GM21619 (cell line): ENCODE measurements at regions not wholly inside any gene's neighbourhood (a gene's known extent, or its start where the extent isn't known, plus 50 kb on each side); places are given as distances from the start of the nearest gene placed in this dataset.
"Not testable (repeated sequence)": the region's sequence is repeated elsewhere in the genome, so short reads cannot be mapped to it uniquely, and the experiment has no call there.

Experiments
- ATAC-seq: cut with Tn5 transposase; IDR thresholded peaks from one replicate; pipeline ENCODE4 v1.9.1; 2021; ENCODE audit not compliant: unreplicated experiment

DNA sequence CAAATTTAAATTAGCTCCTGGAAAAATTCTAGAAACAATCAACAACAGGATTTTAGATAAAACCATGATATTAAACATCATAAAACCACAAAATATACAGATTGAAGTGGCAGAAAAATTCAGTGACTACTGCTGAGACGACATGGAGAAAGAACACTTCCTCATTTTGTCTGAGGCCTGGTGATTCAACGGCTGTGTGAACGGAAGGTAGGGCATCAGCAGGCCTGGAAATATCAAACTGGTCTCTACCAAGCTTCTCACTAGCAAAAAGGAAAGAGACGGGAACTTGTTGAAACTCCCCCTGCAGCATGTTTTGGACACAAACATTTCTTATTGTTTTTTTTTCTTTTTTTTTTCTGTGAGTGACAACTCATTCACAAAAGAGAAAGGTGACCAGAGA, 58.0 kb upstream of the AHI1 start:
- ATAC-seq, result peak; percentile 76

DNA sequence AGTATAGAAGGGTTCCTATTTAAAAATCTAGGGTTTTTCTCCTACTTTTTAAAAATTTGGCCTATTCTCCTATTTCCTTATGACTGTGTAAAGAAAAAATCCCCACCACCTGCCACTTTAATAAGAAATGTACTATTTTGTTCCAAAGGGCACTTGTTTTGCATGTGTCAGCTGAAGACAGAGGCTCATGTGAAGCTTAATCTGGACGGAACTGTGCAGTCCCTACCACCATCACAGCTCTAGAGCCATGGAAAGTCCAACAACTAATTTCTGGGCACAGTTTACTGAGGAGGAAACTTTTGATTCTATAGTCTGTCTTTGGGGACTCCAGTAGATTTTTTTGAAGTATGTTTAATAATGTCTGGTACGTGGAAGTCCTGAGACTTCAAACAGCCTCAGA, 60.0 kb upstream of the AHI1 start:
- ATAC-seq, result no peak

DNA sequence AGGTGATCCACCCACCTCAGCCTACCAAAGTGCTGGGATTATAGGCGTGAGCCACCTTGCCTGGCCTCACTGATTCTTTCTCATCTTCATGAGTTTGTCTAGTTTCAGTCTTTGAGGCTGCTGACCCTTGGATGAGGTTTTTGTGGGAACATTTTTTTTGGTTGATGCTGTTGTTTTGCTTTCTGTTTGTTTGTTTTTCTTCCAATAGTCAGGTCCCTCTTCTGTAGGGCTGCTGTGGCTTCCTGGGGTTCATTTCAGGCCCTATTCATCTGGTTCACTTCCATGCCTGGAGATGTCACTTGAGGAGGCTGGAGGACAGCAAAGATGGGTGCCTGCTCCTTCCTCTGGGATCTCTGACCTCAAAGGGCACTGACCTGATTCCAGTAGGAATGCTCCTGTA, 68.1 kb upstream of the AHI1 start:
- not testable (repeated sequence) for ATAC-seq

DNA sequence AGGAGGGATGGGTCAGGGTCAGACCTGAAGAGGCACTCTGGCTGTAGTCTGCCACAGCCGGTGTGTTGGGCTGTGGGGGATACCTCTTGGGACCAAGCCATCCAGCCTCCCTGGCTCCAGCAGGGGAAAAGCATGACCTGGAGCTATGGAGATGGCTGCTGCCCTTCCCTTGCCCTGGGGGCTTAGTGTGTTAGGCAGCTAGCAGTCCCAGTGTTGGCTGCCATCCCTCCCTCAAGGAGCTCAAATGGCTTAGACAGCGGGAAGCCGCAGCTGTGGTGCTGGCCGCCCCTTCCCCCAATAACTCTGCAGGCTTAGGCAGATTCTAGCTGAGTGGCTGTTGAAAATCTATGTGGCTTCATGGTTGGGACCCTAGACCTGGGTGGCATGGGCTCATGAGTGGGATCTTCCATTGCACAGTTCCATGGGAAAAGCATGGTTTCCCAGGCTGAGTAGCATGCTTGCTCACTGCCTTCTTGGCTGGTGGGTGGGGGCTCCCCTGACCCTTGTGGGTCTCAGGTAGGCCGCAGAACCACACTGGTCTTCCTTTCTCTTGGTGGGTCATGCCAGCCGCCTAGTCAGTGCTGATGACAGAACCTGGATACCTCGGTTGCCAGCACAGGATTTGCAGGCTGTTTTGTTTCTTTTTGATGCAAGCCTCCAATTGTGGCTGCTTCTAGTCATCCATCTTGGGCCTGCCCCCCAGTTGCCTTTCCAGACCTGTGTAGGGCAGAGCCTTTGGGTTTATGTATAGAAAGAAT, 69.0 kb upstream of the AHI1 start:
- ATAC-seq, result no peak

DNA sequence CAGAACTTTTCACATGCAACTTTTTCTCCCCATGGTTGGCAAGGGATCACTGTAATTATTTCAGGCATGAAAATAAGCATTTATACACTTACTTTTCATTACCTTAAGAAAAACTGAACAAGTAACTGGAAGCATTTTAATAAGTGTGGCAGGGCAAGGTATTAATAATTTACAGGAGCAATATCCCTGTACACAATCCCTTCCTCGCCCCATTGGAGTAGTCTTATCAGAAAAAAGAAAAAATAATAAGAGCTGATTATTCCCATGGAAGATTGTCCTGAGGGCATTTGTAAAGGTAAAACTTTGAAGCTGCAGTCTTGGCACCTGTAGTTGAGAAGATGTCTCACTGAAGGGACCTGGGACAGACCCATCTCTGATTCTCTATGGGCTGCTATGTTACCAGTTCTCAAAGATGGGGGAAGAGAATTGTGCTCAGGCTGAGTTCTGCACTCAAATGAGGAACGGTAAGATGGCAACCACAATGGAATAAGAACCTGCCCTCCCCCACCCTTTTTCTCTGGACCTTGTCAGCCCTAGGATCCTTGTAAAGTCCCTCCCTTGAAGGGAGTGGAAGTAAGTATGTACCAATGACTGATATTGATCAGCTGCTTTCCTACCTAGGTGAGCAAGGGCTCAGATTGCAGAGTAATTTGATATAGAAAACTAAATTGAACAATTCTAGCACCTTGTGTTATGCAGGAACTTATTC, 70.0 kb upstream of the AHI1 start:
- ATAC-seq, result no peak

DNA sequence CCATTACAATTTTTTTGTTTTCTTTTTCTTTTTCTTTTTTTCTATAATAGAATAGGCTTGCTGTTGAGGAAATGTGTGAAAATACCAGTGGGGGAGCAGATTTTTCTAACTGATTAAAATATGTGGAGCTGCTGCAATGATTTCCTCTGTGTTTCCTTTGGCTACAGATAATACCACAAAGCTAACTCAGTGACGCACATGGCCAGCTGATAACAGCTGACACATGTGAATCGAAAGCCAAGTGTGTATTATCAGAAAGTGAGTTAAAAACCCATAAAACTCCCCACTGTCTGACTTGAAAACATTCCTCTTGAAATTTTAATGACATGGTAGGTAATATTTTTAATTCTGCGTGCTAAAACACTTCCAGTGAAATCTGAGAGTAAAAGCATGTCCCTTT, 70.8 kb upstream of the AHI1 start:
- peak; percentile 91 for ATAC-seq

DNA sequence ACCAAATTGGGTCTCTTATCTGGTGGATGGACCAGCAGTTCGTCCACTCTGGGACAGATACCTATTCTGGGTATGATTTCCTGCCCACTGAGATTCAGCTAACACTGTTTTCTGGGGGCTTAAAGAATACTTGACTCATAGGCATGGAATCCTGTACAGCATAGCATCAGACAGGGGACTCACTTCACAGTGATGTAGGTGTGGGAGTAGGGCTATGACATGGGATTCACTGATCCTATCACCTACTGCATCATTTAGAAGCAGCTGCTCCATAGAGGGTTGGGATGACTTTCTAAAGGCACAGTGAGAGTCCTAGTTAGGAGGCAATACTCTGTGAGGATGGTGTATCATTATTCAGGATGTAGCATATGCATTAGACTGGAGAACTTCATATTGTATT, 74.5 kb upstream of the AHI1 start:
- no peak for ATAC-seq

DNA sequence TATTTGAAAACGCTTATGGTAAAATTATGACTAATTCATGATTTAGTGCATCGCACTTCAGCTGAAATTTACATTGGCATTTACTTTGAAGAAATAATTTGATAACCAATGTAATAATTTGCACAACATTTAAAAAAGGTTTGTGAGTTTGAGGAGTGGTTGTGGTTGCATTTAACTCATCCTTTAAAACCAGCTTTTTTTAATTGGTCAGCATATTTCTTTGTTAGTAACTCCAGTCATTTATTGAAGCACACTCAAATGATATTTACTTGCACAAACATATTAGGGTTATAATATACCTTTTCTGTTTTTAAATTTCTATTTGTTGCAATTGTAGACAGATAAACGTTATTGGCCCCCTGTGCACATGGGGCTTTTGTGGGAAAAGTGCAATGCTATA, 78.1 kb upstream of the AHI1 start:
- ATAC-seq, result no peak

DNA sequence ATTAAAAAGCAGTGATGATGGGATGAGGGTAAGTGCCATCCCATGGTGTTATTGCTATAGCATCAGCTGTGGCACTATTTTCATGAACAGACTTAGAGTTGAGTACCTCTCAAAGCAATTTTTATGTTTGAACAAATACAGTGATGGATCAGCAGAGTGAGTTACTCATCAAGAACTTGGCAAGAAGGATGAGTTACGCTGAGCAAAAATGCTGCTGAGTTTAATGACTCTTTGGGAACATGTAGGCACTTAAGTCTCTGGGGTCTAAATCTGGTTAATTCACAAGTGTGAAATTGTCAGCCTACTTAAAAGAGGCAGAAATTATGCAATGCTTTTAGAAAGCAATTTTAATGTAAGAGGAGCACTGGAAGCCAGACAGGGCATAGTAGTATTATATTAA, 78.5 kb upstream of the AHI1 start:
- ATAC-seq, result no peak

DNA sequence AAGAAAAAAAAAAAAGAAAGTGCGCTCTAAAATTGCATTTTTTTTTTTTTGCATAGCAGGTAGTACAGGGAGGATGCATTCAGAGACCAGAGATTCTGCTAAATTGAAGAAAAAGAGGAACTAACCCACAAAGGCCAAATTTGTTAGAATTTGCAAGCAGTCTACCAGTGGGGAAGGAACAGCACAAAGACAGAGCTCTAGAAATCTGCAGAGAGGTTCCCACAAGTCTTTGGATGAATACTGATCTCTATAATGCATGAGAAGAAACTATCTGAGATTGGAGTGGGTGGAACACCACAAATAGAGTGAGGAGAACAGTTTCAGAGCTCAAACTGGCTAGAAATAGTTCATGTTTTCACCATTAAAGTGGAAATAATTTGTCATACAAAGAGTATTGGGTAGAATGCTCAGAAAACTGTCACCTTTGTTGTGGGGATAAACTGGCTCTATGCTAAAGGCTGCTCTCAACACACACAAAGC, 79.6 kb upstream of the AHI1 start:
- peak; percentile 93 for ATAC-seq

DNA sequence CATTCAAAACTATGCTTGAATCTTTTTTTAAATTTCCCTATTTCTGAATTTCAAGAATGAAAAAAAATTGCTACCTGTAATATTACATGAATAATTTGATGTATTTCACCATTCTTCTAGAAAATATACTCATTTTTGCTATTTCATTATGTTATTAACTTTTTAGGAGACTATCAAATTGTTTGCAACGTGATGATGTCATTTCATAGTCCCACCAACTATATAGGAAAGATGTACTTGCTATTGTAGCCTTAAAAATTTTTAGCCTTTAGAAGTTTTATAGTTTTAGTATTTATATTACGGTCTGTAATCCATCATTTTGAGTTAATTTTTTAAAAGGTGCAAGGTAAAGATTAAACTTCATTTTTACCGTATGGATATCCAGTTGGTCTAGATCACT, 81.4 kb upstream of the AHI1 start:
- ATAC-seq, result no peak

DNA sequence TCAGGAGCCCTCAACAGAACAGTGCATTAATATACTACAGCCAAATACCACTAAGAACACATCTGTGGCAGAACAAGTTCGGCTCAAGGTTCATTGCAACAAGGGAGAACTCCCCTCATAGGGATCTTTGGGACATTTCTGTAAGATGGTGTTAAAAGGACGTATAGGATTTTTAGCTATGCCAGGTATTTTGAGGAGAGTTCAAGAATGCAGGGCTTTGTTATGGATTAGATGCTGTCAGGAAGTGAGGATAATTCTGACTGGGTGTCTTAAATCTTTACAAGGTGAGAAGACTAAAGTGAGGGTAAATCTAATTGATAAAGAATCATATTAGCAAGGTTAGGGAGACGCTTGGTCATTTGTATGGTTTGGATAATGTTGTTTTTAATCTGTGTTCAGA, 83.7 kb upstream of the AHI1 start:
- no peak for ATAC-seq

DNA sequence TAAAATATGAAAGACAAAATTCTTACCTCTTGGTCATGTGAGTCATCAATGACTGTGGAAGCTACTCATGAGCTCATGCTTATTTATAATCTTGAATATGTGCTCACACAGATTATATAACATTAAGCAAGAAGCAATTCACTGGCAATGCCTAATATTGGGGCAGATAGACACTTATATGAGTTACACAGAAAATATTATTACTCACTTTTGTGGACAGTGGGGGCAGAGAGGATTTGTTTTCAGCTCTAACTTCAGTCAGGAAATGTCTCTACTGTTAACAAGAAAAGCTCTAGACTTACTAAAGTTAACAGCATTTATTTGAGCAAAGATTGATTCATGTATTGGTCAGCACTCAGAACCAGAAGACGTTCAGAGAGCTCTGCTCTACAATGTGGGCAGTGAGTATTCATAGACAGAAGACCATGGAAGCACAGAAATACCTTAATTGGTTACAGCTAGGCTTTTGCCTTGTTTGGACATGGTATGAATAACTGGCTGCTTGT, 85.8 kb upstream of the AHI1 start:
- ATAC-seq, result no peak

DNA sequence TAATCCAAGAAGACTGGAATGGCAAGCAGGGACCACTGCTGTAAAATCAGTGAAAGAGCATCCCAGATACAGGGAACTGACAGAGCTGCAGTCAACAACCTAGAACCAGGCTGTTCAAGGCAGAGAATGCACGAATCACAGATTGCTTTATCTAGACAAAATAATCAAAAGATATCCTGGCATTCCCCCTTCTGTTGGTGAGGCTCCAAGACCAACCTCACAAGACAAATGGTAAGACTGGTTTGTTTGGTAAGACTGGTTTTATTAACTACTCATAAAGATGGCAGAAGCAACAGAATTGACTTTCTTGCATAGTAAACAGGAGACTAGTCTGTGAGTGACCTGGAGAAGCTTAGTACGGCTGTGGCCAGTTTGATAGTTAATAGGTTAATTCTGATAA, 88.8 kb upstream of the AHI1 start:
- no peak for ATAC-seq

DNA sequence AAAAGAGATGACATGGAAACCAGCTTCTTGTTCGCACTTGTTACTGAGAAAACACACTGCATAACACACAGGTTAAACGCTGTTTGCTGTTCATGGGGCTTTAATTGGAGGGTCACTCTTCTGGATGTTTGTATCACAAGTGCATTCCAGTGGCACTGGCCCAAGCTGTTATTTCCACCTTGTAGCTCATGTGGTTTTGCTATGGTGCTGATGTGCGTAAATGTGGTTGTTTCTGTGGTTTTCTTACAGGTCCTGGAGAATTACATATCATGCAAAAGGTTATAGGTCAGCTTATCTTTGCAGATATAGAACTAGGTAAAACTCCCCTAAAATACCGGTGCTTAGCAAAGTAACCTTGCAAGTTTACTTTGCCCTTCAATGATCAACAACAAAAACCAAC, 89.3 kb upstream of the AHI1 start:
- no peak for ATAC-seq

DNA sequence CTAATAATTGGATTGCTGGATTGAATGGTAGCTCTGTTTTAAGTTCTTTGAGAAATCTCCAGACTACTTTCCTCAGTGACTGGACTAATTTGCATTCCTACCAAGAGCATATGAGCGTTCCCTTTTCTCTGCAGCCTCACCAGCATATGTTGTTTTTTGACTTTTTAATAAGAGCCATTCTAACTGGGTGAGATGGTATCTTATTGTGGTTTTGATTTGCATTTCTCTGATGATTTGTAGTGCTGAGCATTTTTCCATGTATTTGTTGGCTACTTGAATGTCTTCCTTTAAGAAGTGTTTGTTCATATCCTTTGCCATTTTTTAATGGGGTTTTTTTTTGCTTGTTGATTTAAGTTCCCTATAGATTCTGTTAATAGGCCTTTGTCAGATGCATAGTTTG, 94.7 kb upstream of the AHI1 start:
- no peak for ATAC-seq

DNA sequence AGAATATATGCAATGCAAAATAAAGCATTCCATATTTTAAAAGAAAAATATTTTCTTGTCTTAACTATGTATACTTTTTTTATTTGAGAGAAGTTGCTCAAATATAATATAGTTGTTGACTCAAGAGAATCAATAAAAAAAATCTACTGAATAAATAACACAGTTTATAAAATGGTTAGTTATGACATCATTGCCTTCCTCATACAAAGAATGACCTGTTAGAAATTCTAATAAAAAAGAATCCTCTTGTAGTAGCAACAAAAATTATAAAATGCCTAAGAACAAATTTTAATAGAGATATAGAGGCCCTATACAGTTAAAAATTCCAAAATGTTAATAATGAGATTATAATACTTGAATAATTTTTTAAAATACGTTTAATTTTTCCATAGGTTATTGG, 96.5 kb upstream of the AHI1 start:
- no peak for ATAC-seq

DNA sequence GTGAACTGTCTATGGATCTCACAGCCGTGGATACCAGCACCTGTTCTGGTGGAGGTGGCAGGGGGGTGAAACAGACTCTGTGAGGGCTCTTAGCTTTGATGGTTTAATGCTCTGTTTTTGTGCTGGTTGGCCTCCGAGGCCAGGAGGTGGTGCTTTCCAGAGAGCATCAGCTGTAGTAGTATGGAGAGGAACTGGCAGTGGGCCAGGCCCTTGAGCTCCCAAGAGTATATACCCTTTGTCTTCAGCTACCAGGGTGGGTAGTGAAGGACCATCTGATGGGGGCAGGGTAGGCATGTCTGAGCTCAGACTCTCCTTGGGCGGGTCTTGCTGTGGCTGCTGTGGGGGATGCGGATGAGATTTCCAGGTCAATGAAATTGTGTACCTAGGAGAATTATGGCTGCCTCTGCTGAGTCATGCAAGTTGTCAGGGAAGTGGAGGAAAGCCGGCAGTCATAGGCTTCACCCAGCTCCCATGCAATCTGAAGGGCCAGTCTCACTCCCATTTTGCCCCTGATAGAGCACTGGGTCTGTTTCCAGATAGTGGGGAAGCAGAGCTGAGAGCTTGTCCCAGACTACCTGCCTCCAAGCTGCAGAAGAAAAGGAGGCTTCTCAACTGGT, 102.7 kb upstream of the AHI1 start:
- no peak for ATAC-seq

DNA sequence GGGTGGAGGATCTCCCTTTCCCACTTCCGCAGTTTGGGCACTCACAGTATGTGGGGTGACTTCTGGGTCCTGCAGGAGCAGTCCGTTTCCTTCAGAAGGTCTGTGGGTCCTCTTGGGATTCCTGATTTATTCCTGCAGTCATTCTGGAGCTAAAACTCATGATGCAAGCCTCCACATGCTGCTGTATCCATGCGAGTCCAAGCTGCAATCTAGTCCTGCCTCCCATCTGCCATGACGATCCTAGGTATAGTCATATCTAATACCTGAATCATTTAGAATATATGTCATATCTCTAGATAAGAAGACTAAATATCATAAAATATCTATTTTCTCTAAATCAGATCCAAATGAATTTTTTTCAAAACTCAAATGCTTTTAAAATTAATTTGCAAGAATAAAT, 103.4 kb upstream of the AHI1 start:
- ATAC-seq, result no peak

DNA sequence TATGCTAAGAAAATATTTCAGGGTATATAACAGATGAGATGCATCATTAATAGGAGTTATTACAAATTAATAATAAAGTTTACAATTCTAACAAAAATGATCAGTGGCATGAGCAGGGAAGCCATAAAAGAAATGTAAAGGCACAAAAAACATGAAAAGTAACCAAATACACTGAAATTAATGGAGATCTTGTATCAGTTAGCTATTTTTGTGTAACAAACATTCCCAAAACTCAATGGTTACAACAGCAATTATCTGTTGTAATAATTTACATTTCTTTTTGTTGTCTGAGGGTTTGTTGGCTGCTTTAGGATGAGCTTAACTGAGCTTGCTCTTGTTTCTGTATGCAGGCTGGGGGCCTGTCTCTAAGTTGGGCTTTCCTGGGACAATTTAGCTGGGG, 104.3 kb upstream of the AHI1 start:
- ATAC-seq, result no peak

DNA sequence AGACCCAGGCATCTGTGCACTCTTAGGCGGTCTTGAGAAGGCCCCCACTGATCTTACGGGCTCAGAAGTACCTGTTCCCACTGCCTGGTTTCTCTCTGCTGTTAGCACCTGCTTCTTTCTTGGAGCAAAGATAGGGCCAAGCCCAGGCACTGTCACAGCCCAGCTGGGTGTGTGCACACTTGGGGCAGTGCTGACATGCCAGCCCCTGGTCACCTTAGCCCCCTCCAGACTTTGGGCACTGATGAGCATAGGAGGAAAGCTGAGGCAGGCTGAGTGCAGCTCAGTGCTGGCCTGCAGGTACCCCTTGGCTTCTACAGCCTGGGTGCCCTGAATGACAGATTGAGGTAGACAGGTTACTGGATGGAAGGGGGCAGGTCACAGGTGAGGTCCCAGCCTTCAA, 105.7 kb upstream of the AHI1 start:
- ATAC-seq, result no peak
